GM12878 (cell line): ENCODE measurements at regions not wholly inside any gene's neighbourhood (a gene's known extent, or its start where the extent isn't known, plus 50 kb on each side); places are given as distances from the start of the nearest gene placed in this dataset.

Source experiments
- ATAC-seq: fragments of 200-7000 bp; cut with Tn5 transposase; 3 replicates; pipeline ENCODE4 v1.9.1; 2020; ENCODE audit warnings: mild to moderate bottlenecking, moderate library complexity
- BruUV-seq: library from RNA; stranded (reverse); fragments of 400-500 nt; replicated peaks from 2 replicates; lab custom pipeline; 2021; lab: Mats Ljungman, UMichigan
- CTCF ChIA-PET: fragments of 300-600 bp; sonication (Branson Sonifier 250); formaldehyde crosslinking; extraction: SDS; loops from one replicate; lab custom pipeline; 2021; ENCODE audit warnings: inconsistent platforms; lab: Yijun Ruan, JAX
- POLR2A ChIA-PET: fragments of 350-600 bp; formaldehyde crosslinking; extraction: SDS; loops from one replicate; lab custom pipeline; 2021; ENCODE audit warnings: inconsistent platforms; lab: Charles Lee
- RAD21 ChIA-PET: fragments of 300-600 bp; sonication (Branson Sonifier 250); formaldehyde crosslinking; loops from one replicate; lab custom pipeline; 2023; ENCODE audit warnings: antibody characterized with exemption; ENCODE audit not compliant: unreplicated experiment; lab: Charles Lee
- SMC1A ChIA-PET: fragments of 300-600 bp; sonication (Branson Sonifier 250); formaldehyde crosslinking; loops from one replicate; lab custom pipeline; 2023; ENCODE audit not compliant: unreplicated experiment, uncharacterized antibody; lab: Charles Lee
- DNase-seq: peaks from one replicate; pipeline ENCODE4 v3.0.0-alpha.2; 2011; ENCODE audit warnings: low read depth, low spot score
- FAIRE-seq: peaks from 3 replicates; lab custom pipeline; 2011; peaks lifted over from hg19 to GRCh38; lab: Jason Lieb, UNC
- H2AFZ ChIP-seq: 2 replicates; pipeline ENCODE4 v1.6.0; 2011; ENCODE audit warnings: low read depth, low read length, control low read depth; ENCODE audit not compliant: control insufficient read depth
- H3K27ac ChIP-seq: 2 replicates; pipeline ENCODE4 v1.5.1; 2011; ENCODE audit warnings: control low read depth; ENCODE audit not compliant: control insufficient read depth, insufficient read depth
- H3K27me3 ChIP-seq, 2 experiments: replicated peaks in 1 of 2; 2 replicates each; pipeline versions ENCODE4 v1.6.0 to v1.6.1; 2011; ENCODE audit warnings: low read length in 1 of 2; ENCODE audit not compliant: control insufficient read depth in 2 of 2, insufficient read depth in 2 of 2
- H3K36me3 ChIP-seq, 2 experiments: 2 replicates each; pipeline ENCODE4 v1.5.1; 2011; ENCODE audit warnings: low read length in 1 of 2; ENCODE audit not compliant: control insufficient read depth in 2 of 2, insufficient read depth in 2 of 2
- H3K4me1 ChIP-seq: 2 replicates; pipeline ENCODE4 v1.6.1; 2011; ENCODE audit warnings: mild to moderate bottlenecking, low read length, moderate library complexity, mixed read lengths; ENCODE audit not compliant: control insufficient read depth, insufficient read depth
- H3K4me2 ChIP-seq: 2 replicates; pipeline ENCODE4 v1.6.0; 2011; ENCODE audit warnings: control low read depth; ENCODE audit not compliant: control insufficient read depth, insufficient read depth
- H3K4me3 ChIP-seq: fragments of 200-600 bp; sonication (generic); 2 replicates; pipeline ENCODE4 v1.5.1; 2016
- H3K79me2 ChIP-seq: 2 replicates; pipeline ENCODE4 v1.6.0; 2011; ENCODE audit warnings: low read length; ENCODE audit not compliant: control insufficient read depth, insufficient read depth
- H3K9ac ChIP-seq: 2 replicates; pipeline ENCODE4 v1.8.0; 2011; ENCODE audit warnings: low read length, control low read depth, mixed read lengths; ENCODE audit not compliant: control insufficient read depth, insufficient read depth
- H3K9me3 ChIP-seq: replicated peaks from 3 replicates; pipeline ENCODE4 v1.5.1; 2011; ENCODE audit warnings: mild to moderate bottlenecking, low read length; ENCODE audit not compliant: control insufficient read depth, insufficient read depth
- H4K20me1 ChIP-seq: 2 replicates; pipeline ENCODE4 v1.6.0; 2011; ENCODE audit not compliant: control insufficient read depth, insufficient read depth
- HDAC6 ChIP-seq: fragments of 200-600 bp; sonication (generic); IDR thresholded peaks from one replicate; pipeline ENCODE4 v1.8.0; 2017; ENCODE audit warnings: antibody characterized with exemption; ENCODE audit not compliant: unreplicated experiment
- RELA ChIP-seq: fragments of 450-650 bp; IDR thresholded peaks from 2 replicates; pipeline ENCODE4 v1.8.0; 2014; ENCODE audit warnings: borderline replicate concordance; ENCODE audit not compliant: partially characterized antibody
- WGBS: methylation state at CpG from one replicate; pipeline ENCODE4 v1.1.6; 2016; ENCODE audit warnings: low lambda C conversion rate; ENCODE audit not compliant: insufficient replicate concordance, insufficient coverage; ENCODE audit errors: missing lambda C conversion rate; 5-methylcytosine and 5-hydroxymethylcytosine counted together
- in situ Hi-C: fragments of 300-500 bp; cut with MboI; formaldehyde crosslinking; loops from 9 replicates; pipeline ENCODE4 v1.14.3; 2018; ENCODE audit warnings: mixed read lengths
- intact Hi-C: fragments of 100-400 bp; cut with micrococcal nuclease; formaldehyde crosslinking; loops from one replicate; pipeline ENCODE4 v1.14.2; 2022; ENCODE audit not compliant: unreplicated experiment

DNA sequence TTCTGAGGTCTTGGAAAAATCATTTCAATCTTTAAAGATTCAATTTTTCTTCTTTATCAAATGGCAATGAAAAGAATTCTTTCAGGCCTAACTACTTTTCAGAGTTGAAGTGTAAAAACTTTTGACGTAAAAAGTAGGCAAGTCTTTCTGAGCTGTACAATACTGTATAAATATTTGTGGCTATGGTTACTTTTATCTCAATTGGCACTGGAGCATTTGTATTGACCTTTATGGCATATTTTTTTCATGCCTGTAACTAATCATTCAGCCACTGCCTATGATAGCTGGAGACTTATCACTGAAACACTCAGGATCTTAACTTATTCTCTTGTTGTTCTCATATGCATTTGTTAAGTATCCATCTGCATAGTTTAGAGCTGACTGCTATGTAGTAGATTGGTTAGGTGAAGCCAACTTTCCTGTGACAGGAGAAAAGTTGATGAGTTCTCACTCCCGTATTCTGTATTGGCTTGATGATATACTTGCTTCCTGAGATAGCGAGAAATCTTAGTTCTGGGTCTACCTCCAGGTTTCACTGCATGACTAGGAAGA, 290.4 kb upstream of the TBL1XR1 start:
- DNase-seq: no peak
- no peaks in the 10 kb centered on the region for H4K20me1 ChIP-seq
- no peak overlapping the region for H2AFZ ChIP-seq
- no peak overlapping the region for H3K4me2 ChIP-seq
- H3K36me3 ChIP-seq: no peaks in the 10 kb centered on the region
- H3K79me2 ChIP-seq: no peaks in the 10 kb centered on the region
- H3K9me3 ChIP-seq: no peaks in the 10 kb centered on the region; the same call in 2 of the 3 replicates
- in situ Hi-C loops: no loop called here
- TF ChIP-seq HDAC6: no peak
- SMC1A ChIA-PET: interaction anchor here (1.4 kb wide), 1 partner anchor 173 kb away, joined by 3 read pairs; no protein-coding TSS in a partner anchor
- H3K27ac ChIP-seq: no peak overlapping the region
- CTCF ChIA-PET: no interaction called here
- H3K4me3 ChIP-seq: no peak overlapping the region
- POLR2A ChIA-PET: no interaction called here
- H3K27me3 ChIP-seq: no peaks in the 10 kb centered on the region
- no TSS peak for BruUV-seq
- FAIRE-seq: no peak
- H3K4me1 ChIP-seq: no peaks in the 10 kb centered on the region
- 56% methylated on average over 3 of the region's 3 CpGs for WGBS
- ATAC-seq: no peak
- RAD21 ChIA-PET: no interaction called here
- intact Hi-C loops: no loop called here
- no peak overlapping the region for H3K9ac ChIP-seq

DNA sequence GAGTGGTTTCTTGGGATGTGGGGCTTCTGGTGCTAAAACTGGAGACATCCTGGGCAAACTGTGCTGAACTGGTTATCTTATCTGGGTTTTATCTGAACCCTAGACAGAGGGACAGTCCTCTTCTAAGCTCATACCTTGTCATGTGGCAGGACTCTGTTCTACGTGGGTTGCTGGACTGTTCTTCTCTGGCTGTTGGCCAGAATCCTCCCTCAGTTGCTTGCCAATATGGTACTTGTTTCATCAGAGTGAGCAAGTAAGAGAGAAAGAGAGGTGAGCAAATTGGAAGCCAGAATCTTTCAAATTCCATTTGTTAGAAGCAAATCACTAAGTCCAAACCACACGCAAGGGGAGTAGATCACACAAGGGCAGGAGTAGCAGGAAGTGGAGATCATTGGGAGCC, 291.5 kb upstream of the TBL1XR1 start:
- Histone ChIP-seq H3K9ac (no peak overlapping the region), H4K20me1 (no peaks in the 10 kb centered on the region), H3K36me3 (no peaks in the 10 kb centered on the region), H3K4me2 (no peak overlapping the region), H3K9me3 (no peaks in the 10 kb centered on the region; the same call in 2 of the 3 replicates), H3K4me3 (no peak overlapping the region), H3K79me2 (no peaks in the 10 kb centered on the region), H3K4me1 (no peaks in the 10 kb centered on the region), H2AFZ (no peak overlapping the region), H3K27ac (no peak overlapping the region), H3K27me3 (no peaks in the 10 kb centered on the region)
- RAD21 ChIA-PET: no interaction called here
- POLR2A ChIA-PET: no interaction called here
- intact Hi-C loops: no loop called here
- SMC1A ChIA-PET: interaction anchor here (0.6 kb wide), 1 partner anchor 11 kb away, joined by 3 read pairs; no protein-coding TSS in a partner anchor
- BruUV-seq: no TSS peak
- FAIRE-seq: no peak
- in situ Hi-C loops: no loop called here
- CTCF ChIA-PET: no interaction called here
- 38% methylated on average over 2 of the region's 2 CpGs for WGBS
- TF ChIP-seq RELA: no peak
- DNase-seq: no peak
- ATAC-seq: no peak
